T-helper 2 cell treated with Interferon-gamma antibody and Interleukin-4, amounts not matched to agents 5 μg/mL and 100 μg/mL, for 36 hours (primary cell): ENCODE measurements at regions not wholly inside any gene's neighbourhood (a gene's known extent, or its start where the extent isn't known, plus 50 kb on each side); places are given as distances from the start of the nearest gene placed in this dataset.
"Not testable (repeated sequence)": the region's sequence is repeated elsewhere in the genome, so short reads cannot be mapped to it uniquely, and the experiment has no call there.

Source experiments
- DNase-seq: peaks from one replicate; pipeline ENCODE4 v3.0.0; 2021; ENCODE audit warnings: low spot score
- H3K27ac Mint-ChIP-seq: one replicate; pipeline ENCODE4 v1.8.0; 2021; ENCODE audit warnings: mild to moderate bottlenecking, mixed read lengths
- H3K27me3 Mint-ChIP-seq: one replicate; pipeline ENCODE4 v1.8.0; 2021; ENCODE audit warnings: low read depth, mixed read lengths
- H3K36me3 Mint-ChIP-seq: one replicate; pipeline ENCODE4 v1.8.0; 2021; ENCODE audit warnings: low read depth, mixed read lengths
- H3K4me1 Mint-ChIP-seq: one replicate; pipeline ENCODE4 v1.8.0; 2021; ENCODE audit warnings: low read depth, mixed read lengths
- H3K4me3 Mint-ChIP-seq: one replicate; pipeline ENCODE4 v1.8.0; 2022; ENCODE audit warnings: mild to moderate bottlenecking, moderate library complexity, mixed read lengths
- H3K9me3 Mint-ChIP-seq: one replicate; pipeline ENCODE4 v1.8.0; 2021; ENCODE audit warnings: mixed read lengths

DNA sequence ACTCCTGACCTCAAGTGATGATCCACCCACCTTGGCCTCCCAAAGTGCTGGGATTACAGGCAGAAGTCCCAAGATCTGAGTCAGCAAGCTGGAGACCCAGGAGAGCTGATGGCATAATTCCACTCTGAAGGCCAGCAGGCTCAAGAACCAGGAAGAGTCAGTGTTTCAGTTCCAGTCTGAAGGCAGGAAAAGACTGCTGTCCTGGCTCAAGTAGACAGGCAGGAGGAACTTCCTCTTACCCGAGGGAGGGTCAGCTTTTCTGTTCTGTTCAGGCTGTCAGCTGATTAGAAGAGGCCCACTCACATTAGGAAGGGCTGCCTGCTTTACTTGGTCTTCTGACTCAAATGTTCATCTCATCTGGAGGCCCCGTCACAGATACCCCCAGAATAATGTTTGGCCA, 206.0 kb upstream of the MYL2 start:
- Mint-ChIP-seq H3K9me3 (no peaks in the 10 kb centered on the region), H3K36me3 (no peaks in the 10 kb centered on the region), H3K27me3 (no peaks in the 10 kb centered on the region), H3K4me1 (no peaks in the 10 kb centered on the region), H3K4me3 (no peak overlapping the region), H3K27ac (no peak overlapping the region)
- no peak for DNase-seq

DNA sequence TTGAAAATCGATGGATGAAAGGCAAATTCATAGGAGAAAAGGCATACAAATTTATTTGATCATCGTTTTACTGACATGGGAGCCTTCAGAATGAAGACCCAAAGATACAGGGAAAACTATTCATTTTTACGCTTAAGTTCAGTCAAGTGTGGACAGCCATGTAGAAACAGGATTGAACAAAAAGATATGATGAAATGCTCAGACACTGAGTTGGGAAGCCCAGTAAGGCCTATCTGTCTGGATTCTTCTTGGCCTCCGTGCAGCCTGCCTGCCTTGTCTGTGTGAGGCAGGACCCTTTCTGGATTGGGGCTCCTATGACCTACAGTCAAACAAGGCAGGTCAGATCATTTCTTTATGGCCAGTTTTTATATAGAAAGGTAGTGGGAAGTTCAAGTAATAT, 203.8 kb upstream of the MYL2 start:
- no peak for DNase-seq
- H3K27ac Mint-ChIP-seq, result no peak overlapping the region
- H3K27me3 Mint-ChIP-seq, result no peaks in the 10 kb centered on the region
- no peaks in the 10 kb centered on the region for H3K4me1 Mint-ChIP-seq
- H3K36me3 Mint-ChIP-seq, result no peaks in the 10 kb centered on the region
- H3K9me3 Mint-ChIP-seq, result no peaks in the 10 kb centered on the region
- no peak overlapping the region for H3K4me3 Mint-ChIP-seq

DNA sequence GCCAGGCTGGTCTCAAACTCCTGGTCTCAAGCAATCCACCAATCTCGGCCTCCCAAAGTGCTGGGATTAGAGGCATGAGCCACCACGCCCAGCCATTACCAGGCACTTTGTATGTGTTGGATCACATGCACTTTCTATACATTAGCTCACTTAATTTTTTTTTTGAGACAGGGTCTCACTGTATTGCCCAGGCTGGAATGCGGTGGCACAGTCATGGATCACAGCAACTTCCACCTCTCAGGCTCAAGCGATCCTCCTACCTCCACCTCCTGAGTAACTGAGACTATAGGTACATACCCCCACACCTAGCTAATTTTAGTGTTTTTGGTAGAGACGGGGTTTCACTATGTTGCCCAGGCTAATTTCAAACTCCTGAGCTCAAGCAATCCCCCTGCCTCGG, 203.0 kb upstream of the MYL2 start:
- Mint-ChIP-seq H3K36me3 (no peaks in the 10 kb centered on the region), H3K4me3 (no peak overlapping the region), H3K9me3 (no peaks in the 10 kb centered on the region), H3K4me1 (no peaks in the 10 kb centered on the region), H3K27me3 (peaks cover 1% of the 10 kb centered on the region), H3K27ac (no peak overlapping the region)
- no peak for DNase-seq

DNA sequence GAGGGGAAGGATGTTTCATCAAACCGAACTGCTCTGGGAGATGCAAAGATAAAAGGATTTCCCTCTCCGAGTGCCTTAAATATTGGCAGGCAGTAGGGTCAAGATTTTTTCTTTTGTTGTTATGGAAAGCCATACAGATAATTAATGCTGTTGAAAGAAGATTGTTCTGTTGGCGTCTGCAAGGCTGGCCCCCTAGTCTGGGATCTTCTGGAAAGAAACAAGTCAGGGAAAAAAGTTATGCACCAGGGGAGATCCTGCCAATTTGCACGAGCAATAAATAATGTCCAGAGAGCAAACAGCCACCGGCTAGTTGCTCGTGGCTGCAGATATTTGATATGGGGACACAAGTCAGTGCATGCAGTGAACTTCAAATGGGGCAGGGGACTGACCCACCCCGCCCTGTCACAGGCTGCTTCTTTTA, 202.1 kb upstream of the MYL2 start:
- no peaks in the 10 kb centered on the region for H3K9me3 Mint-ChIP-seq
- no peaks in the 10 kb centered on the region for H3K4me1 Mint-ChIP-seq
- no peaks in the 10 kb centered on the region for H3K36me3 Mint-ChIP-seq
- H3K27me3 Mint-ChIP-seq, result peaks cover 3% of the 10 kb centered on the region
- DNase-seq, result no peak
- no peak overlapping the region for H3K27ac Mint-ChIP-seq
- no peak overlapping the region for H3K4me3 Mint-ChIP-seq

DNA sequence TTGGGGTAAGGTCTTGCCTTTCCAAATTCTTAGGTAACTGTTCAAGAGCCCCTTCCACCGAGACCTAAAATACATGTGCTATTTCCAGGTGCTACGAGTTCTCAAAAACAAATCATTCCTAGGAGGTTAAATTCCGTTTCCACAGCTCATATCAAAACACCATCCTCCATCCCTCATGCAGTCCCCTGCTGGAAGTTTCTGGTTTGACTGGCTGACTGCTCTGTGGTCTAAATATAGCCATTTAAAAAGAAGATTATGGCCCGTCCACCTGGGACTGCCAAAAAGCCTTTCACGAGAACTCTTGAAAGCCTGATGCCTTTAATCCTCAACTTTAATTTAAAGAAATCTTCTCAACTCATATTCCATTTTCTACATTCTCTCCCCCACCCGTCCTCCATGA, 201.5 kb upstream of the MYL2 start:
- Mint-ChIP-seq H3K27ac (no peak overlapping the region), H3K36me3 (no peaks in the 10 kb centered on the region), H3K4me3 (no peak overlapping the region), H3K27me3 (peaks cover 3% of the 10 kb centered on the region), H3K4me1 (no peaks in the 10 kb centered on the region), H3K9me3 (no peaks in the 10 kb centered on the region)
- DNase-seq, result no peak

DNA sequence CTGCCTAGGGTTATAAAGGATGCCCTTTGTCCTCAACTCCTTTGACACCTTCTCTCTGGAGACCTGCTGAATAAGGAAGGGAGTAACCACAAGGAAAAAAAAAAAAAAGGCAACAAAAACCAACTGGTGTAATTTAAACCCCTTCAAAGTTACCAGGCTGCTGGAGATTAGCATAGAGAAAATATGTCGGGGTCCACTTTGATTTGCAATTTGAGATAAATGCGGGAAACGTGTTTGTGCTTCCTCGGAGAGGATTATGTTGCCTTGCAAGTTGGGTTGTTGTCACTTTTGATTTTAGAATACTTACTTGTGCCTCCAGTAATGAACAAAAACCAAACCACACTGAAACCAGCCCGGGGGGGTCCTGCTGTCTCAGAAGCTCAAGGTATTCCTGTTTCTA, 200.2 kb upstream of the MYL2 start:
- no peaks in the 10 kb centered on the region for H3K9me3 Mint-ChIP-seq
- H3K27me3 Mint-ChIP-seq, result peaks cover 3% of the 10 kb centered on the region

DNA sequence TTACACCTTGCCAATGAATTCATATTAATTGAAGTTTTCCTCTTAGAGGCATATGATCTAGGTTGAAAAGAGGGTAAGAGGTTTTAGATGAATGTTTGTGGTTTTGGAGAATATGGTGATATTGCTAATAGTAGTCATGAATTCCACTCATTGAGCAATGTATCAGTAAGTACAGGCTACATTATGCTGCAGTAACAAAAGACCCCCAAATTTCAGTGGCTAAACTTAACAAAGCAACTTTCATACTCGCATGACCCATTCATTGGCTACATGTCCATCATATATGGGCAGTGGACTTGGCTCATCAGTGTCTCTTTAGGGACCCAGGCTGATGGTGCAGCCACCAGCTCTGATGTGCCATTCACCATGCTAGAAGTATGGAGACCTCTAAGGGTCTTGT, 196.6 kb upstream of the MYL2 start:
- Mint-ChIP-seq H3K27ac (no peak overlapping the region), H3K4me3 (no peak overlapping the region), H3K4me1 (no peaks in the 10 kb centered on the region), H3K36me3 (no peaks in the 10 kb centered on the region), H3K9me3 (no peaks in the 10 kb centered on the region), H3K27me3 (peaks cover 9% of the 10 kb centered on the region)
- DNase-seq, result no peak

More for the DNA sequence above, 200.2 kb upstream of the MYL2 start:
- H3K36me3 Mint-ChIP-seq, result no peaks in the 10 kb centered on the region
- no peak overlapping the region for H3K4me3 Mint-ChIP-seq
- DNase-seq, result no peak
- no peaks in the 10 kb centered on the region for H3K4me1 Mint-ChIP-seq
- H3K27ac Mint-ChIP-seq, result no peak overlapping the region

DNA sequence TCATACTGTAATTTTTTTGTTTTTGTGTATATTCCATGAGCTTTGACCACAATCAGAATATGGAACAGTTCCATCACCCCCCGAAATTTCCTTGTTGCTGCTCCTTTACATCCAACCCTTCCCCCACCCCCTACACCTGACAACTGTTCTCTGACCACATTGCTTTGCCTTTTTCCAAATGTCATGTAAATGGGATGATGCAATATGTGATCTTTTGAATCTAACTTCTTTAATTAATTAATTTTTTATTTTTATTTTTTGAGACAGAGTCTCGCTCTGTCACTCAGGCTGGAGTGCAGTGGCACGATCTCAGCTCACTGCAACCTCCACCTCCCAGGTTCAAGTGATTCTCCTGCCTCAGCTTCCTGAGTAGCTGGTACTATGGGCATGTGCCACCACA, 192.9 kb upstream of the MYL2 start:
- H3K36me3 Mint-ChIP-seq, H3K27me3 Mint-ChIP-seq, H3K4me3 Mint-ChIP-seq: not testable (repeated sequence)

DNA sequence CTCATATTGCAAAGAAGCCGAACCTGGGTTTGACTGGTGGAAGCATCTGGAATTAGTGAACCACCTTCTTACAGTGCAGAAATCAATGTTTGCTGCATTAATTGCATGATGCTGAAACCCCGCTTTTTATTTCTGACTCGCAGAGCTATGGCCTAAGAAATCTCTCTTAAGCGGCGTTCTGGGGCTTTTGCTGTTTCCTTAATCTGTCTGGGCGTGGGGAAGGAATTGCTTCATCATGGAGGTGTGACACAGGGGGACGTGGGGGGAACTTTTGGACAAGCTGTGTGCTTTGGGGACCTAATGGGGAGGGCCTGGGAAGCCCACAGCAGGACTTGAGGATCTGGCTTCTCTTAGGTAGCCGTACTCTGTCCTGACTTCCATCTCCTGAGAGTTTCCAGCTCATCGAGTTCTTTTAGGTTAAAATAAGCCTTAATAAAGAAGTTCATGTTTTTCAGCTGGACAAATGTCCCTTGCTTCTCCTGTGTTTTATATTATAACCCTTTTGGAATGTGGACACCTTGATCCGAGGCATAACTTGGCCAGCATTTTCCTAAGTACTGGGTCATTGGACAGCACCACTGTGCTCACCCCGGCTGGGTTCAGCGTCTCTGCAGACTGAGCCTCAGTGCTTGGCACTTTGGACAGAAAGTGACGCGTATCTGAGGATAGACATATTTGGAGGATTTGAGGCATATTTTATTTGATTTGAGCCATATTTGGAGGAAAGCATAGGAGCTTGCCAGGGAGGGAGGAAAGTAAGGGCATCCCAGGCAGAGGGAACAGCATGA, 192.1 kb upstream of the MYL2 start:
- Mint-ChIP-seq H3K4me1 (no peaks in the 10 kb centered on the region), H3K9me3 (no peaks in the 10 kb centered on the region), H3K27ac (no peak overlapping the region), H3K4me3 (no peak overlapping the region), H3K27me3 (peaks cover 6% of the 10 kb centered on the region), H3K36me3 (no peaks in the 10 kb centered on the region)
- DNase-seq, result no peak

More for the DNA sequence above, 192.9 kb upstream of the MYL2 start:
- not testable (repeated sequence) for H3K4me1 Mint-ChIP-seq, H3K9me3 Mint-ChIP-seq, H3K27ac Mint-ChIP-seq, DNase-seq

DNA sequence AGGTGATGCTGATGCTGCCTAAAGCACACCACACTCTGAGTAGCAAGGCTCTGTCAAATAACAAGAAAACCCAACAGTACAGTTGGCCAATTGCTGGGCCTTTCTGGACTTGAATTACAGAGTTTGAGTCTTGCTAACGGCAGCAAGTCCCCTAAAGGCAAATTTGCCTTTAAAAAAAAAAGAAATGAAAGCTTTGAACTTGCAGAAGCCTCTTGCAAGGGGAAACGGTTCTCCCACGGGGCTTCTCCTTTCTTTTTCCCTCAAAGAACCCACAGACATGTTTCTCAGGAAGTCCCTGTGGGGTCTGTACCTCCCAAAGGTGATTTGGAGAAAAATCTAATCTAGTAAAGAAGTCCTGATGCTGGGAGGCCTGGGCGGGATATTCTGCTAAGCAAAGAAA, 191.3 kb upstream of the MYL2 start:
- H3K9me3 Mint-ChIP-seq, result no peaks in the 10 kb centered on the region
- no peaks in the 10 kb centered on the region for H3K4me1 Mint-ChIP-seq
- H3K27ac Mint-ChIP-seq, result no peak overlapping the region
- H3K36me3 Mint-ChIP-seq, result no peaks in the 10 kb centered on the region
- H3K27me3 Mint-ChIP-seq, result peaks cover 8% of the 10 kb centered on the region
- no peak overlapping the region for H3K4me3 Mint-ChIP-seq
- no peak for DNase-seq

DNA sequence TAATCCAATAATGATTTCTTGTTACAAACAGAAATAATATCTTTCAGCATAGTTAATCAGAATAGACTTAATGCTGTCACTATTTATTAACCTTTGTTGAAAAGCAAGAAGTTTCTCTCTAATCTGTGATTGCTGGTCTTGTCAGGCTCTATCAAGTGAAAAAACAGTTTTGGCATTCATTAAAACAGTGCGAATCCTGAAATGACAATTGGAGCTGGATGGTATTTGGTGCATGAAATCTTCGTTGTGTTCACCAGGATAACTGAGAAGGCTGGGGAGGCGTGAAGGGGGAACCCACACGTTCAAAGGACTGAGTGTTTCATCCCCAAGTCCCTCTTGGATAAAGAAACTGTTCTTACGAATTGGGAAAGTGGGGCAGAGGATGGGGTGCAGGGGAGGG, 190.2 kb upstream of the MYL2 start:
- Mint-ChIP-seq H3K36me3 (no peaks in the 10 kb centered on the region), H3K4me3 (no peak overlapping the region), H3K27me3 (peaks cover 8% of the 10 kb centered on the region), H3K9me3 (no peaks in the 10 kb centered on the region), H3K27ac (no peak overlapping the region), H3K4me1 (no peaks in the 10 kb centered on the region)
- no peak for DNase-seq

DNA sequence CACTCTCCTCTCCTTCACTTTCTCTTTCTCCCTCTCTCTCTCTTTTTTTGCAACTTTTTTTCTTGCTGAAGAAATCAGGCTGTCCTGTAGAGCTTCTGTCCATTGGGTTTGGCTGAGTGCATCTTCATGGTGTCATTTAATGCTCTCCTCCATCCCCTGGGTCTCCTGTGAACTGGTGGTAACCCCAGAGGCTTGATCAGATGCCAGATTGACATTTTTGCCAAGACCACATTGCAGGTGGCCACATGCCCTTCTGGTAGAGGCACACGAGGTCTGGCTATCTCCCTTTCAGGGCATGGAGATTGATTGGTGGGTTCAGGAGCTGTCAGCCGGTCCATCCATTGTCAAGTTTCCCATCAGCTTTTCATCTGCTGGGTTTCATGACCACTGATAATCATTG, 188.3 kb upstream of the MYL2 start:
- no peak for DNase-seq
- Mint-ChIP-seq H3K27ac (no peak overlapping the region), H3K36me3 (no peaks in the 10 kb centered on the region), H3K4me1 (no peaks in the 10 kb centered on the region), H3K27me3 (peaks cover 4% of the 10 kb centered on the region), H3K4me3 (no peak overlapping the region), H3K9me3 (no peaks in the 10 kb centered on the region)

DNA sequence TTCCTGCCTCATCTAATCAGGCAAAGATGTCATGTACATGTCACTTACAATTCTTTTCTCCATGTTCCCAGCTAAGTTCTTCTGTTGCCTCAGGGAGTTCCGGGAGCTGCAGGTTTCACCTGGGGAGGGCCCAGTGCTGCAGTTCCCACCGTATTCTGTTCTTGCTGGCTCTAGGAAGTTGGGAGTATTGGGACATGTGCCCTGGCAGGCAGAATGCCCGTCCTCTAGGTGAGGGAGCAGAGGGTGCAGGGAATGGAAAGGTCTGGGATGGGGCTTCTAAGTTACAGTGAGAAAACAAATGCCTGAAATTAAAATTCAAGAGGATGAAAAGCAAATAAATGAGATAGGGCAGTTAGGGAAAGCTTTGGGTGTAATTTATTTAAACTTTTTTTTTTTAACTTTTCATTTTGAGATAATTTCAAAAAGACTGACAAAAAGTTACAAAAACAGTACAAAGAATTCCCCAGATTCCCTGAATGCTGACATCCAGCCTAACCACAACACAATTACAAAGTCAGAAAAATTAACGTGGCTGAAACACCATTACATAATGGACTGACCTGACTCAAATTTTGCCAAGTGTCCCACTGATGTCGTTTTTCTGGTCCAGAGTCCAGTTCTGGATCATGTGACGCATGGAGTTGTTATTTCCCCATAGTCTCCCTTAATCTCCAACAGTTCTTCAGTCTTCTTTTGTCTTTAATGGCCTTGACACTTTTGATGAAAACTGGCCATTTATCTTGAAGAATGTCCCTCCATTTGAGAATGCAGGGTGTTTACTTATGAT, 187.2 kb upstream of the MYL2 start:
- Mint-ChIP-seq H3K27ac (no peak overlapping the region), H3K36me3 (no peaks in the 10 kb centered on the region), H3K4me1 (no peaks in the 10 kb centered on the region), H3K27me3 (peaks cover 4% of the 10 kb centered on the region), H3K9me3 (no peaks in the 10 kb centered on the region), H3K4me3 (no peak overlapping the region)
- DNase-seq, result no peak

DNA sequence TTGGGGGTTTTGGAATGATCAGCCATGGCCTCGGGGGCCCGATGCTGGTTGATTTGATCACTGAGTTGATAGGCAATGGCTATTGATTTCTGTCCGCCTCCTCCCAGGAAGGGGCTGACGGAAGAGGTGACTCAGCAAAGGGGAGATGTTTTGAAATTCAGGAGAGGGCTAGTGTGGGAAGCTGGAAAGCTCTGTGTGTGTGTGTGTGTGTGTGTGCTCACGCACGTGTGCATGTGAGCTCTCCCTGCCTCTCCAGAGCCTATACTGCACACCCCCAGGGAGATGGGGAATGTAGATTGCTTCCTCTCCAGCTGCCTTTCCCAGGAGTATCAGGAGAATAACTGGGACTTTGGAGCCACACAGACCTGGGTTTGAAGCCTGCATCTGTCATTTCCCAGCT, 184.9 kb upstream of the MYL2 start:
- H3K9me3 Mint-ChIP-seq, result no peaks in the 10 kb centered on the region
- no peak overlapping the region for H3K4me3 Mint-ChIP-seq
- H3K27ac Mint-ChIP-seq, result no peak overlapping the region
- H3K4me1 Mint-ChIP-seq, result no peaks in the 10 kb centered on the region
- no peak for DNase-seq
- no peaks in the 10 kb centered on the region for H3K36me3 Mint-ChIP-seq
- H3K27me3 Mint-ChIP-seq, result peaks cover 4% of the 10 kb centered on the region
